GM23248 (cell line): ENCODE measurements at regions not wholly inside any gene's neighbourhood (a gene's known extent, or its start where the extent isn't known, plus 50 kb on each side); places are given as distances from the start of the nearest gene placed in this dataset.

Experiments used
- EZH2 ChIP-seq: fragments of 200-600 bp; sonication (generic); IDR thresholded peaks from 2 replicates; pipeline ENCODE4 v1.6.1; 2018; ENCODE audit warnings: antibody characterized with exemption, mild to moderate bottlenecking; ENCODE audit not compliant: insufficient read depth, poor library complexity, severe bottlenecking
- EZH2phosphoT487 ChIP-seq: fragments of 200-600 bp; sonication (generic); IDR thresholded peaks from 2 replicates; pipeline ENCODE4 v1.6.1; 2018; ENCODE audit warnings: antibody characterized with exemption, moderate library complexity, mild to moderate bottlenecking, low read depth; ENCODE audit not compliant: insufficient read depth

- no peak for TF ChIP-seq EZH2phosphoT487
- TF ChIP-seq EZH2: no peak
Observed at GRCh38 chr14:104406831-104407230, 172.7 kb upstream of the C14orf180 start.
